Subcutaneous abdominal adipose tissue (tissue), 5 donors: ENCODE measurements at regions not wholly inside any gene's neighbourhood (a gene's known extent, or its start where the extent isn't known, plus 50 kb on each side); places are given as distances from the start of the nearest gene placed in this dataset.

Experiments
- H3K27ac ChIP-seq: one replicate; pipeline ENCODE4 v1.7.0; 2013; ENCODE audit warnings: low read depth, mild to moderate bottlenecking, inconsistent platforms, low read length, moderate library complexity
- H3K27me3 ChIP-seq, 5 donors: one replicate each; pipeline ENCODE4 v1.7.0; 2013; ENCODE audit warnings: low read length in 5 of 5, inconsistent platforms in 1 of 5; ENCODE audit not compliant: control insufficient read depth in 5 of 5, insufficient read depth in 4 of 5
- H3K36me3 ChIP-seq, 5 donors: one replicate each; pipeline ENCODE4 v1.7.0; 2013; ENCODE audit warnings: low read length in 5 of 5; ENCODE audit not compliant: control insufficient read depth in 5 of 5, insufficient read depth in 5 of 5
- H3K4me1 ChIP-seq, 5 donors: one replicate each; pipeline ENCODE4 v1.7.0; 2013; ENCODE audit warnings: low read length in 5 of 5, mild to moderate bottlenecking in 3 of 5, moderate library complexity in 1 of 5; ENCODE audit not compliant: control insufficient read depth in 5 of 5, insufficient read depth in 5 of 5
- H3K4me3 ChIP-seq, 5 donors: one replicate each; pipeline ENCODE4 v1.7.0; 2013; ENCODE audit warnings: low read length in 5 of 5, low read depth in 1 of 5
- H3K9ac ChIP-seq, 5 donors: one replicate each; pipeline ENCODE4 v1.7.0; 2013; ENCODE audit warnings: low read length in 5 of 5, mild to moderate bottlenecking in 4 of 5, moderate library complexity in 3 of 5
- H3K9me3 ChIP-seq, 5 donors: one replicate each; pipeline ENCODE4 v1.7.0; 2013; ENCODE audit warnings: low read length in 5 of 5; ENCODE audit not compliant: control insufficient read depth in 5 of 5
- donor health status: healthy.
- donor health status: healthy.
- donor health status: healthy.
- donor health status: healthy.
- donor health status: healthy.

DNA sequence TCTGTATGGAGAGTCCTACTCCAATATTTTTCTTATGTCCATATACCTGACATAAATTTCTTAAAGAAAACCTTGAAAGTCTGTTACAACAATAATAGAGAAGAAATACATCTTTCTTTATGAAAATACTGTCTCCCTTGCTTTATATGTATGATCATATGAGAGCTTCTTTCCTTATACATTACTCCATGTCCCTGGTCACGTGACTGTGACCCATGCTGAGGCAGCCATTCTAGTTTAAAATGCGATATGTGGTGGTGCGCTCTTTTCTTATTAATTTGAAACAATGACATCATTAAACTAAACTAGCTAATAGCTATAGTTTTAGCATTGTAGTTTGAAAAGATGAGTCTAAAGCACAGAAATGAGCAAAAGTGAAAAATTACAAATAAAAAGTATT lies 1120.3 kb upstream of the PRR20A start:
- no peak overlapping the region for H3K9ac ChIP-seq
- peaks cover 0 to 9% (median 2%) of the 10 kb centered on the region in 5 donors for H3K9me3 ChIP-seq
- no peaks in the 10 kb centered on the region for H3K4me1 ChIP-seq
- H3K4me3 ChIP-seq: no peak overlapping the region
- no peaks in the 10 kb centered on the region for H3K27me3 ChIP-seq
- no peak overlapping the region for H3K27ac ChIP-seq
- no peaks in the 10 kb centered on the region for H3K36me3 ChIP-seq

DNA sequence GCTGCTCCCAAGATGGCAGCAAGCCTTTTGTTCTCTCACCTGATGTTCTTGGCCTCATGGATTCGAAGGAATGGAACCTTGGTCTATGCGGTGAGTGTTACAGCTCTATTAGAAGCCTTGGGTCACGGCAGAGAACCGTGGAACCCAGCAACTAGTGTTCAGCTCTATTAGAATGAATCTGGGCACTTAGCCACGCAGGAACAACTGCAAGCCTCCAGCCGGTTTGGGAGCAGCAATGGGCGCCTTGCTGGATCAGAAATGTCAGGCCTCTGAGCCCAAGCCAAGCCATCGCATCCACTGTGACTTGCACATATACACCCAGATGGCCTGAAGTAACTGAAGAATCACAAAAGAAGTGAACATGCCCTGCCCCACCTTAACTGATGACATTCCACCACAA lies 1100.7 kb upstream of the PRR20A start:
- H3K36me3 ChIP-seq: no peaks in the 10 kb centered on the region
- no peaks in the 10 kb centered on the region for H3K27me3 ChIP-seq
- H3K4me3 ChIP-seq: no peak overlapping the region
- no peaks in the 10 kb centered on the region for H3K9me3 ChIP-seq
- H3K4me1 ChIP-seq: no peaks in the 10 kb centered on the region
- no peak overlapping the region for H3K9ac ChIP-seq
- no peak overlapping the region for H3K27ac ChIP-seq

DNA sequence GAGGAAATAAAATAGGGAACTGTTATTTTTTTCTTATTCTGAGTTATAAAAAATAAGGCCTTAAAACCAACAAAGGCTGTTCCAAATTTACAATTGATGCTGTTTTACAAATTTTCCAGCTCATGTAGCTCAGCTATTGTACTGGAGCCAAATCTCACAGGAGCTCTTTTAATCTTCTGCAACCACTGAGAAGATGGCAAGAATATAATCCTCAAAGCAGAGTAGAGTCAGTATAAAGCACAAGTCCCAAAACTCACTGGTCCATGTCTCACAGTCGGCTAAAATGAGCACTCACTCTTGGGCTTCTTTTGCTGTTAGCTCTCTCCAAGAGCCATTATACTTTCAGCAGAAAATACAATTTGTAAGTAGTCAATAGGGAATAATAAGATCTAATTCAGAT lies 1074.4 kb upstream of the PRR20A start:
- H3K9me3 ChIP-seq: no peaks in the 10 kb centered on the region
- H3K36me3 ChIP-seq: no peaks in the 10 kb centered on the region
- no peak overlapping the region for H3K9ac ChIP-seq
- H3K4me3 ChIP-seq: no peak overlapping the region
- H3K4me1 ChIP-seq: no peaks in the 10 kb centered on the region
- no peak overlapping the region for H3K27ac ChIP-seq
- H3K27me3 ChIP-seq: no peaks in the 10 kb centered on the region

DNA sequence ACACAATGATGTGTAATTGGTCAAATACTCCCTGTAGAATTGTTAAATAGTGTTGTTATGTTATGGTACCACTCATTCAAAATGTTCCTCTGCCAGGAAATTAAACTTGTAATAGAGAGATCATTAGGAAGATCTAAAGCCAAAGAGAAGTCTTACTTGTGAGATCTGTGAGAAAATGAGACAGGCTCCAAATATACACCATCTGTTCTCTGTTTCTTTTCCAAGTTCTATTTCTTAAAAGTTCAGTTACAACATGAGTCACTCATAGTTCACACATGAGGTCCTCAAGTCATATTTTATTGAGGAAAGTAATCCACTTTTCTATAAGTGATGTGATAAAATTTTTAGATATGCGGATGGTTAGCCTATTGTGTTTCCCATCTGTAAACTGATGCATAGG lies 1038.1 kb upstream of the PRR20A start:
- peaks cover 0 to 8% (median 4%) of the 10 kb centered on the region in 5 donors for H3K9me3 ChIP-seq
- no peak overlapping the region for H3K27ac ChIP-seq
- H3K36me3 ChIP-seq: no peaks in the 10 kb centered on the region
- no peaks in the 10 kb centered on the region for H3K4me1 ChIP-seq
- no peak overlapping the region for H3K9ac ChIP-seq
- no peaks in the 10 kb centered on the region for H3K27me3 ChIP-seq
- no peak overlapping the region for H3K4me3 ChIP-seq

DNA sequence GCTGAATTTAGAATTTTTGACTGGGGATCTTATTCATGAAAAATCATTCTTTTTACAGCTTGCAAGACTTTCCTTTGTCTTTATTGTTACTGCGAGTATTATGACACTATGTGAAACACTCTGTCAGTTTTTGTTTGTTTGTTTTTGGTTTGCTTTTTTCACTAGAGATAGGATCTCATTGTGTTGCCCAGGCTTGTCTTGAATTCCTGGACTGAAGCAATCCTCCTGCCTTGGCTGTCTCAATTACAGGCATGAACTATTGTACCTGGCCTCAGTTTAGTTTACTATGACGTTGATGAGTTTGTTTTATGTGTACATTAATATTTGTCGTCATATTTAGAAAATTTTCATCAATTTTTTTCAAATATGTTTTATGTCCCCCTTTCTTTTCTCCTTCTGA lies 1030.0 kb upstream of the PRR20A start:
- H3K27ac ChIP-seq: no peak overlapping the region
- no peaks in the 10 kb centered on the region for H3K9me3 ChIP-seq
- H3K27me3 ChIP-seq: no peaks in the 10 kb centered on the region
- no peak overlapping the region for H3K9ac ChIP-seq
- H3K4me3 ChIP-seq: no peak overlapping the region
- H3K4me1 ChIP-seq: no peaks in the 10 kb centered on the region
- no peaks in the 10 kb centered on the region for H3K36me3 ChIP-seq

DNA sequence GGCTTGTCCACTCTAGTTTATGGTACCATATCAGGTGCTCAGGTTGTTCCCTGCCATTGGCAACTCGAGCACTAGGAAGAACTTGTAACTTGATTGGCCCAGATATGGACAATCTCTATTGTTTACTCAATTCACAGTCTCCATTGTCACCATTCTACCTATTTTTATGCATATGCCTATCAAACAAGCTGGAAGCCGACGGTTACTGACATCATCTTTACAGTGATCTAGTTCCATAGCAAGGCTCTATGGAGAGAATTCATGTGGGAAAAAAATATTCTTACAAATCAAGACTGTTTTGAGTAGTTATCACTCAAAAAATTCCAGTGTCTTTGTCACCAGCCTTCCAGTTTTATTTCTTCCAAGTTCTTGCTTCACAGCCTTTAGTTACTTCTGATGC lies 1006.2 kb upstream of the PRR20A start:
- H3K4me3 ChIP-seq: no peak overlapping the region
- H3K36me3 ChIP-seq: no peaks in the 10 kb centered on the region
- no peaks in the 10 kb centered on the region for H3K4me1 ChIP-seq
- H3K9me3 ChIP-seq: peaks cover 0 to 2% (median 0%) of the 10 kb centered on the region in 5 donors
- no peaks in the 10 kb centered on the region for H3K27me3 ChIP-seq
- H3K27ac ChIP-seq: no peak overlapping the region
- H3K9ac ChIP-seq: no peak overlapping the region

DNA sequence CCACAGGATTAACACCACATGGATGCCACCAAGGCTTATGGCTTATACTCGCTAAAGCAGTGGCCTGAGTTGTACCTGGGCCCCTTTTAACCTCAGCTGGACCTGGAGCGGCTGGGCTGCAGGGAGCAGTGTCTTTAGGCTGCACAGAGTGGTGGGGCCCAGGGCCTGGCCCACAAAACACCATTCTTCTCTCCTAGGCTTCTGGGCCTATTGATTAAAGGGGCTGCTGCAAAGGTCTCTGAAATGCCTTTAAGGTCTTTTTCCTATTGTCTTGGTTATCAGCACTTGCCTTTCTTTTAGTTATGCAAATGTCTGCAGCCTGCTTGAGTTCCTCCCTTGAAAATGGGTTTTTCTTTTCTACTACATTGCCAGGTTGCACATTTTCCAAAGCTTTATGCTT lies 973.9 kb upstream of the PRR20A start:
- H3K4me1 ChIP-seq: no peaks in the 10 kb centered on the region
- no peaks in the 10 kb centered on the region for H3K36me3 ChIP-seq
- no peak overlapping the region for H3K9ac ChIP-seq
- H3K27me3 ChIP-seq: no peaks in the 10 kb centered on the region
- H3K4me3 ChIP-seq: no peak overlapping the region
- H3K9me3 ChIP-seq: peaks cover 0 to 7% (median 0%) of the 10 kb centered on the region in 5 donors
- H3K27ac ChIP-seq: no peak overlapping the region

DNA sequence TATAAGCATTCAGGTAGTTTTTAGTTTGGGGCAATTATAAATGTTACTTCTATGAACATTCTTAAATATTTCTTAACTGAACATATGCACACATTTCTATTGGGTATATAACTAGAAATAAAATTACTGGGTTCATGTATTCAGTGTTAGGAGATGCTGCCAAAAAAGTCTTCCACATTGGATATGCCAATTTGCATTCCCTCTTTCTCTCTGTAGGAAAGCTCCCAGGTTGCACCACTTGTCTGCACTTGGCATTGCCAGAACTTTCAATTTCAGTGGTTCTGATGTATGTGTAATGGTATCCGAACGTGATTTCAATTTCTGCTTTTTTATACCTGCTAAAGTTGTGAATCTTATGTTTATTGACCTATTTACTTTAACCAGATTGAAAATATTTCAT lies 972.1 kb upstream of the PRR20A start:
- Histone ChIP-seq H3K9me3 (peaks cover 0 to 7% (median 0%) of the 10 kb centered on the region in 5 donors), H3K9ac (no peak overlapping the region), H3K36me3 (no peaks in the 10 kb centered on the region), H3K4me3 (no peak overlapping the region), H3K4me1 (no peaks in the 10 kb centered on the region), H3K27me3 (no peaks in the 10 kb centered on the region), H3K27ac (no peak overlapping the region)

DNA sequence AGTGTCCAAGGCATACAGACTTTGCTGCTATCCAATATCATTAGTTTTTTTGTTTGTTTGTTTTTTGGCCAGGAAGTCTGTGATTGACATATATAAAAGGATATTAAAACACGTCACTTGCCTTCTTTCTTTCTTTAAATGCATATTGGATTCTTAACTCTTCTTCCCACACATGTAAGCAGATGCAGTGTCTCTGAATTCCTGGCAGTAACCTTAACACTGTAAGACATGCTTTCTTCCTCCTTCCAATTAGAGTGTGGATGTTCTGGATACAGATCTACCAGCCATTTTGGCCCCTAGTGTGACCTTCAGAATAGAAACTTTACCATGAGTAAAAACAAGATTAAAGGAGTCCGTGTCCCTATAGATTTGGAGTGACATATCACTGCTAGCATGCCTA lies 967.4 kb upstream of the PRR20A start:
- no peak overlapping the region for H3K9ac ChIP-seq
- no peaks in the 10 kb centered on the region for H3K36me3 ChIP-seq
- H3K27ac ChIP-seq: no peak overlapping the region
- H3K27me3 ChIP-seq: no peaks in the 10 kb centered on the region
- no peaks in the 10 kb centered on the region for H3K4me1 ChIP-seq
- no peak overlapping the region for H3K4me3 ChIP-seq
- H3K9me3 ChIP-seq: peaks cover 0 to 2% (median 0%) of the 10 kb centered on the region in 5 donors

DNA sequence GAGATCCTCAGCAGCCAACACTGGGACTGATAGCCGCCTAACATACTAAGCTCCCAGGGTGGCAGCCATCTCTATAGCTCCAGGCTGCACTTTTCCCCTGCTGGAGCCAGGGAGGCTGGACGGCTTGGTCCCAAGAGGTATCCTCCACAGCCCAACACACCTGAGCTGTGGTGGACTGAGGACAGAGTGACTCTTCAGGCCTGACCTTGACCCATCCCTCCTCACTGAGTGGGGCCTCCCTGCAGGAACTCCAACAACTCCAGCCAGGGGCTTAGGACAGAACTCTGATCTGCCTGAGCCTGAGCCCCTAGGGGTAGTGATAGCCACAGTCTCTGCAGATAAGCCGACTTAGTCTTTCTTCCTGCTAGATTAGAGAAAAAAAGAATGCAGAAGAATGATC lies 958.1 kb upstream of the PRR20A start:
- Histone ChIP-seq H3K4me3 (no peak overlapping the region), H3K9me3 (peaks cover 0 to 11% (median 3%) of the 10 kb centered on the region in 5 donors), H3K27me3 (no peaks in the 10 kb centered on the region), H3K4me1 (no peaks in the 10 kb centered on the region), H3K9ac (no peak overlapping the region), H3K27ac (no peak overlapping the region), H3K36me3 (no peaks in the 10 kb centered on the region)

DNA sequence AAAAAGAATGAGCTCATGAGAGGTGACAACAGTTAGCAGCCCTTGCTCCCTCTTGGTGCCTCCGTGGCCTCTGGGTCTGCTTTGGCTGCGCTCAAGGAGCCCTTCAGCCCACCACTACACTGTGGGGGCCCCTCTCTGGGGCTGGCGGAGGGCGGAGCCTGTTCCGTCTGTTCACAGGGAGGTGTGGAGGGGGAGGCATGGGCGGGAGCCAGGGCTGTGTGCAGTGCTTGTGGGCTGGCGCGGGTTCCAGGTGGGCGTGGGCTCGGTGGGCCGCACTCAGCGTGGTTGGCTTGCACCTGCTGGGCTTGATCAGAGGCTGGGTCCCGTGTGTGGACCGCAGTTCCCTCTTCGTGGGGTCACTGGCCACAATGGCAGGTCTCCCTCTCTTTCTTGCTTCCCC lies 953.4 kb upstream of the PRR20A start:
- no peaks in the 10 kb centered on the region for H3K36me3 ChIP-seq
- peaks cover 0 to 7% (median 6%) of the 10 kb centered on the region in 5 donors for H3K9me3 ChIP-seq
- H3K9ac ChIP-seq: no peak overlapping the region
- no peak overlapping the region for H3K4me3 ChIP-seq
- no peaks in the 10 kb centered on the region for H3K27me3 ChIP-seq
- H3K4me1 ChIP-seq: peaks cover 0 to 5% (median 0%) of the 10 kb centered on the region in 5 donors
- H3K27ac ChIP-seq: no peak overlapping the region
